Superior temporal gyrus (tissue), 1 donor: ENCODE measurements at regions not wholly inside any gene's neighbourhood (a gene's known extent, or its start where the extent isn't known, plus 50 kb on each side); places are given as distances from the start of the nearest gene placed in this dataset.
"Not testable (repeated sequence)": the region's sequence is repeated elsewhere in the genome, so short reads cannot be mapped to it uniquely, and the experiment has no call there.

ENCODE experiments used
- DNase-seq: peaks from one replicate; pipeline ENCODE4 v3.0.0-alpha.2; 2016; ENCODE audit errors: extremely low spot score

DNA sequence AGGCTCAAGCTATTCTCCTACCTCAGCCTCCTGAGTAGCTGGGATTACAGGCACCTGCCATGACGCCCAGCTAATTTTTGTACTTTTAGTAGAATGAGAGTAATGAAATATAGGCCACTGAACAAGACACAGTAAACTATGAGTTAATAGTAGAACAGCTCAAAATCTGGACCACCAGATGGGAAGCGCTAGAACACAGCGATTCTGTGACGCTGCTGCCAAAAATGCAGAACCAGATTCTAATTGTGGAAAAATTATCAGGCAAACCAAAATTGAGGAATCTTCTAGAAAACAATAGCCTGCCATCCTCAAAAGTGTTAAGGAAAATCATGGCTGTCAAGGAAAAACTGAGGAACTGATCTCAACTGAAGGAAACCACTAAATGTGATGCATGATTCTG is 111.4 kb upstream of the TIAM1 start:
- DNase-seq, result no peak

DNA sequence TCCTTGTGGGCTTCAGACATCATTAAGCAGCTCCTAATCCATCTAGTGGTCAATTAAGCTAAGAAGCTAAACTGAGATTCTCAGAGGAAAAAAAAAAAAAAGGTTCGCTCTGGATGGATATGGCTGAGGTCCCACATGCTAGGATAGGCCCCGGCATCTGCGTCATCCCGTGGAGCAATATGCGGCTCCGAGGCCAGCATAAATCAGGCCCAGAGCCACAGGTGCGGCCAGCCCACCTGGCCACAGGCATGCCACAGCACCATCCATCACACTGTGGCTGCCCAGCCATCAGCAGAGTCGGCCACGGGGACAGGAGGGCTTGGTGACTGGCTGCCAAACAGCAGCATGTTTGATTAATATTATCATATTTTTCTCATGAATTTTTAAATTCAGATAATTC is 106.9 kb upstream of the TIAM1 start:
- DNase-seq, result no peak

DNA sequence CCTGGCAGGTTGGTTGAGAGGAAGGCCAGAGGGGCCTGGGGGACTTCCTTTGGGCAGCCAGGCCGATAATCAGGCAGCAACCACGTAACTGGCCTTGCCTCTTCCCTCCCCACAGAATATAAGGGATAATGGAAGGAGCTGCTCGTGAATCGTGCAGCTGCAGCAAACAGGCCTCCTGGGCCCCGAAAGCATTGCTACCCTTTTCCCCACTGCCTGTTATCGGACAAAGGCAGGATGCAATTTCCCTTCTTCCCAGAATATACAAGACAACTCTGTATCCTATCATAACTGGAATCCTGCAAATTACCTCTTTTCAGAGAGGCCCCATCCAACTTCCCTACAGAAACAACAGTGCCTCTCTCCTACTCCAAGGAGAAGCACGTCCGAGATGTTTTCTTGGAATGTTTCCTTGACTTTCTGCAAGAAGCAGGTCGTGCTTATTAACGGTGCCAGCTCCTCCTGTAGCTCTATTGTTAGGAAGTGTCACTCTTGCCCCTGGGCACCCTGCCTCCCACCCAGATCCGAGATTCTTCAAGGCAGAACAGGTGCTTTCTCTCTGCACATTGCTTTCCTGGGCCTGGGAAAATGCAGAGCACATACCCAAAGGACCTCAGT is 106.0 kb upstream of the TIAM1 start:
- DNase-seq, result no peak

- no peak for DNase-seq
Measured at GRCh38 chr21:31448496-31448895, 104.4 kb upstream of the TIAM1 start.

DNA sequence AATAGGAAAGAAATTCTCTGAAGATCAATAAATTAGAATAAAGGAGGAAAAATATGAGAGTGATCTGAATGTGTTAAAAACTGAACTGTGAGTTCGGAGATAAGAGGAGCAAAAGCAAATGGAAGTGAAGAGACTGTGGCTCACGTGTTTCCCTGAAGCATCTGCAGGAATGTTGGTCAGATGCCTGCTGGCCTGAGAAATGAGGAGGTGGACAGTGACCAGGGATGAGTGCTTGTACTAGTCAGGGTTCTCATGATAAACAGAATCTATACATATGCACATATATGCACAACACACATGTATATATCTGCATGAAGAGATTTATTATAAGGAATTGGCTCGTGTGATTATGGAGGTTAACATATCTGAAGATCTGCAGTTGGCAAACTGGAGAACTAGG is 103.4 kb upstream of the TIAM1 start:
- no peak for DNase-seq

DNA sequence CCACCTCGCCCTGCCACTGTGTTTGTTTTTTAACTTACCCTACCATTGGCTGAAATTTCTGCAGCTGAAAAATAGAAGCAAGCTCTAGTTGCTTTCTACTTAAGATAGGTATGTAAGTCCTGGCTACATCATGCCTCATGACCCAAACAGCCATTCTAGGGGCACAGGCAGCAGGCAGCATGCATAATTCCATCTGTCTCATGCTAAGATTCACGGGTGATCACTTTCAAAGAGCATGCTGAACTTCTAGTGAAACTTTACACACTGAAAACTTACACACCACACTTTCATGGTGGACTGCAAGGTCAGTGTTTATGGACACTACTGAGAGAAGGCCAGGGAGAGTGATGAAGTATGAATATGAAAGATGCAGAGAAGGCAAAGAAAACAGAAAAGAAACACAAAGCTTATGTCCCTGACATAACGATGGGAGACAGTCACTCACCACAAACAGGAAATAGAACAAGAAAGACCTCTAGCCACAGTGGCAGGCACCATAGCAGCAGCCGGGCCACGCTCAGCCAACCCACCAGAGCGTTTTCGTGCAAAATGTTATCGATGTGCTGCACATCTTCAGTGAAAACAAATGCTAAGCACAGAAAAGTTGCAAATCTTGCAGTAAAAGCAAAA is 102.3 kb upstream of the TIAM1 start:
- DNase-seq, result no peak

DNA sequence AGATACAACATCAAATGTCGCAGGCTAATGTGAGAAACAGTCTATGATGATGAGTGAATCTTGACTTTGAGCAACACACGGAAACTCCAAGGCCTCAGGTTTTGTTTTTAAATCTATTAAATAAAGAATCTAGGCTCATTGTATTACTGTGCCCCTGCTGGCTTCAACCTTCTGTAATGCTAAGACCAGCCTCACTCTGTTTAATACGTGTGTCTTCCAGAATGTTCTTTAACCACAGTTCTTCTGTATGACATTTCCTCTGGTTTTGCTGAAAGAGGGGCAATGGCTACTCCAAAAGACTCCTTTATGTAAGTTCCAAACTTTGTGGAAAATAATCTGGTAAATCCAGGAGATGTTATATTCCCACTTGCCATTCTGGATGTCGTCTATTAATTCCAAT is 101.1 kb upstream of the TIAM1 start:
- DNase-seq, result no peak

GRCh38 chr21:31443736-31444521 is 99.9 kb upstream of the TIAM1 start:
- DNase-seq, result no peak

DNA sequence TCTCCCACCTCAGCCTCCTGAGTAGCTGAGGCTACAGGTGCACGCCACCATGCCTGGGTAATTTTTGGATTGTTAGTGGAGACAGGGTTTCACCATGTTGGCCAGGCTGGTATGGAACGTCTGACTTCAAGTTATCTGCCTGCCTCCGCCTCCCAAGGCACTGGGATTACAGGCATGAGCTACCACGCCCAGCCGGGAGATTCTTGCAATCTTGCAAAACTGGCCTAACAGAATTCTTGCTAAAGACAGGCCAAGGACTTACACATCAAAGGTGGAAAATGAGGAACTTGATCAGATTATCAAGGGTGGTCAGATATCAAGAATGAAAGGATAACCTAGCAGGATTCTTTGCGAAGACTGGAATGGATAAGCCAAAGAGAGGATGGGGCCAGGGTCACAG is 98.3 kb upstream of the TIAM1 start:
- DNase-seq, result peak; percentile 3

DNA sequence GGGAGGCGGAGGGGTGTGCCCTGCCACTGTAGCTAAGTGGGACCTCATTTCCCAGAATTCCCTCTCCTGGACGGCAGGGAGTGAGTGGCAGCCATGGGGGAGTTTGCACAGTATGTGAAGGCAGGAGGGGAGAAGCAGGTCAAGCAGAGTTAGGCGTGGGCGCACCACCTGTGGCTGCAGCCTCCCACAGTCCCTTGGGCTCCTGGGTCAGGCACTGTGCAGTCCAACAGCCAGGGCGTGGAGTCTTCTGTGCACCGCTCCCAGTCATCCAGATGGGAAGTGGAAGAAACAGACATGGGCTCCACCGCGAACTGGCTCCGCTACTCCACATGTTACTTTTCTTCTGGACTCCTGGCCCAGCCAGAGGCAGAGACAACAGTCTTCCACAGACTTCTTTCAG is 85.4 kb upstream of the TIAM1 start:
- DNase-seq, result no peak

- no peak for DNase-seq
Measured at GRCh38 chr21:31426235-31426797, 82.3 kb upstream of the TIAM1 start.

DNA sequence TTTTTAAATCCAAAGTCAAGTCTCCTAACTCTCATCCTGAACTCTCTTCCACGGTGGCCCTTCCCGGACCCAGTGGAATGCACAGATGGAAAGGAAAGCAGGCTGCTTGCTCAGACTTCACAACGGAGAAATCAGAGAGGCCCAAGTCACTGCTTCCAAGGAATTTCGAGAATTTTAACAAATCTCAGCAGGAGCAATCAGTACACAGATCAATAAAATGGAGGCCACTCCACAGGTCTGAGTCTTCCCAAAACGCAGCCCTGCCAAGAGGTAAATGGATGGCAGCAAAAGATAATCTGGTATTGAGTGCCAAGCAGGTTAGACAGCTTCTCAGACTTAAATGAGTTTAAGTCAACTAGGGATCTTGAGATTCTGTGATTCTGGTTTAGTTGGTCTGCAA is 81.1 kb upstream of the TIAM1 start:
- no peak for DNase-seq

- DNase-seq, result no peak
Measured at GRCh38 chr21:31424058-31424457, 80.0 kb upstream of the TIAM1 start.

DNA sequence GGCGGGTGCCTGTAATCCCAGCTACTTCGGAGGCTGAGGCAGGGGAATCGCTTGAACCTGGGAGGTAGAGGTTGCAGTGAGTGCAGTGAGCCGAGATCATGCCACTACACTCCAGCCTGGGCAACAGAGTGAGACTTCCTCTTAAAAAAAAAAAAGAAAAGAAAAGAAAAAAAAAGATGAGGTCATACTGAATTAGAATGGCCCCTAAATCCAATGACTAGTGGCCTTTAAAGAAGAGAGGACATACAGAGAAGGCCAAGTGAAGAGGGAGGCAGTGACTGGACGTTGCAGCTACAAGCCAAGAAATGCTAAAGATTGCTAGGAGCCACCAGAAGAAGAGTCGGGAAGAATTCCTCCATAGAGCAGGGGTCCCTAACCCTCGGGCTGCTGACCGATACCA is 76.9 kb upstream of the TIAM1 start:
- DNase-seq, result no peak

DNA sequence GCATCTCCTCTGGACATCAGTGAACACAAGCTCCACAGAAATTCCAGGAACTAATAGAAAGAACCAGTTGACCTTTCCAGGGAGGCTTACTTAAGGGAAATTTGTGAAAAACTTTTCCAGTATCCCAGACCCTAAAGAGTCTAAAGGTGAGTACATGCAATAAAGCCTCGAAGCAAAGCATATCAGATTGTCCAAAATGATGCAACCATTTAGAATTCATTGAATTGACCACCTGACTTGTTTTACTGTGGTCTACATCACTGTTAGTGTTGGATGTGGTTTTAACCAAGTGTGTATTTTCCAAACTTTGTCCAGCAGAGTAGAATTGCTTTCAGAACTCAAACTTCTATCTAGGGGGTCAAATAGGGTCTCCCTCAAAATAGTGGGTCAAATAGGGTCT is 76.3 kb upstream of the TIAM1 start:
- no peak for DNase-seq

- DNase-seq, result no peak
Measured at GRCh38 chr21:31418377-31419001, 74.4 kb upstream of the TIAM1 start.

DNA sequence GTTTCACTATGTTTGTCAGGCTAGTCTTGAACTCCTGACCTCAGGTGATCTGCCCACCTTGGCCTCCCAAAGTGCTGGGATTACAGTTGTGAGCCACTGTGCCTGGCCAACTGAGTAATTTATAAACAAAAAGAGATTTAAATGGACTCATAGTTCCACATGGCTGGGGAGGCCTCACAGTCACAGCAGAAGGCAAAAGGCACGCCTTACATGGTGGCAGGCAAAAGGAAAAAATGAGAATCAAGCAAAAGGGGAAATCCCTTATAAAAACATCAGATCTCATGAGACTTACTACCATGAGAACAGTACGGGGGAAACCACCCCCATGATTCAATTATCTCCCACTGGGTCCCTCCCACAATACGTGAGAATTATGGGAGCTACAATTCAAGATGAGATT is 73.2 kb upstream of the TIAM1 start:
- DNase-seq, result not testable (repeated sequence)

DNA sequence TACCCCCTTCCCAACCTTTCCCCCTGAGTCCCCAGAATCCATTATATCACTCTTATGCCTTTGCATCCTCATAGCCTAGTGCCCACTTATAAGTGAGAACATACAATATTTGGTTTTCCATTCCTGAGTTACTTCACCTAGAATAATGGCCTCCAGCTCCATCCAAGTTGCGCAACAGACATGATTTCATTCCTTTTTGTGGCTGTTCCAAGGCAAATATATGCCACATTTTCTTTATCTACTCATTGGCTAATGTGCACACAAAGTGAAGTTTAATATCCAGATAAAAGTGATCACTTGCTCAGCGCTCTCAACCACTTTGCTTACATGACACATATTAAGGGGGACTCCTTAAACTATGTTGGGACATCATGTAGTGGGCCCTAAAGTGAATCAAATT is 72.4 kb upstream of the TIAM1 start:
- no peak for DNase-seq

- no peak for DNase-seq
Measured at GRCh38 chr21:31414263-31415000, 70.4 kb upstream of the TIAM1 start.

DNA sequence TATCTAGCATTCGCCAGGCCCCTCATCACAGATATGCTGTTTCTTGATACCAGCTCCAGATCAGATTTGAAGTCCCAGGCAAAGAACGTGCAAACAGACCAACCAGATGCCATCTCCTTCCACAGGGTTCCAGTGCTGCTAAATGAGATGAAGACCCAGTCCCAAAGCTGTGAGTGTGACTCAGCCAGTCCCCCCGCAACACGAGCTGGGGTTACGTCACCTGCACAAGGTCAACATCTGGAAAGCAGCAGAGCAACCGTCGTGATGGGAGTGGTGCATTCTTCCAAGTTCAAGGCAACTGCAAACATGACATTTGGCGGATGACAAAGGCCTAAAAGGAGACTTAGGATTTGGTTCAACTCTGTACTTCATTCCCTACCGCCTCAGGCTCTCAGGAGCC is 69.6 kb upstream of the TIAM1 start:
- no peak for DNase-seq

GRCh38 chr21:31410499-31411131 is 66.6 kb upstream of the TIAM1 start:
- no peak for DNase-seq
